ENCODE measurements at regions not wholly inside any gene's neighbourhood (a gene's known extent, or its start where the extent isn't known, plus 50 kb on each side); places are given as distances from the start of the nearest gene placed in this dataset.
A peak's percentile ranks its signal among the peaks of the same experiment; 100 is the strongest.

- Histone ChIP-seq H3K4me1 (ENCODE audit: low read length) (no peaks in the 10 kb centered on the region), H3K9ac (ENCODE audit: low read length) (no peak overlapping the region), H2AFZ (ENCODE audit: low read depth, low read length) (no peak overlapping the region), H3K79me2 (ENCODE audit: low read length) (no peaks in the 10 kb centered on the region), H3K4me2 (ENCODE audit: low read length) (no peak overlapping the region), H4K20me1 (ENCODE audit: insufficient read depth, low read length) (no peaks in the 10 kb centered on the region), H3K36me3 (replicated peaks; ENCODE audit: low read depth, low read length) (no peaks in the 10 kb centered on the region), H3K27ac (ENCODE audit: low read length) (no peak overlapping the region), H3K27me3 (ENCODE audit: low read depth, low read length) (no peaks in the 10 kb centered on the region), H3K9me3 (ENCODE audit: insufficient read depth, low read length) (no peaks in the 10 kb centered on the region), H3K4me3 (ENCODE audit: low read length) (no peak overlapping the region)
- TF ChIP-seq EZH2phosphoT487 (IDR thresholded peaks at IDR 0.05; ENCODE audit: low read depth) (no peak), CTCF (IDR thresholded peaks at IDR 0.05; ENCODE audit: low read depth, low read length) (no peak)
Measured at GRCh38 chr13:78319101-78319627, 284.2 kb downstream of the POU4F1 start.

GRCh38 chr13:78317030-78317429 lies 286.3 kb downstream of the POU4F1 start:
- Histone ChIP-seq H3K9ac (ENCODE audit: low read length) (no peak overlapping the region), H4K20me1 (ENCODE audit: insufficient read depth, low read length) (no peaks in the 10 kb centered on the region), H3K79me2 (ENCODE audit: low read length) (no peaks in the 10 kb centered on the region), H3K4me2 (ENCODE audit: low read length) (no peak overlapping the region), H3K27me3 (ENCODE audit: low read depth, low read length) (no peaks in the 10 kb centered on the region), H3K36me3 (replicated peaks; ENCODE audit: low read depth, low read length) (no peaks in the 10 kb centered on the region), H2AFZ (ENCODE audit: low read depth, low read length) (no peak overlapping the region), H3K27ac (ENCODE audit: low read length) (no peak overlapping the region), H3K9me3 (ENCODE audit: insufficient read depth, low read length) (no peaks in the 10 kb centered on the region), H3K4me3 (ENCODE audit: low read length) (no peak overlapping the region), H3K4me1 (ENCODE audit: low read length) (no peaks in the 10 kb centered on the region)
- peak; percentile 64 for TF ChIP-seq CTCF (IDR thresholded peaks at IDR 0.05; ENCODE audit: low read depth, low read length)
- TF ChIP-seq EZH2phosphoT487 (IDR thresholded peaks at IDR 0.05; ENCODE audit: low read depth): no peak

GRCh38 chr13:78309497-78310180 lies 293.7 kb downstream of the POU4F1 start:
- no peaks in the 10 kb centered on the region for H3K79me2 ChIP-seq (ENCODE audit: low read length)
- H3K9ac ChIP-seq (ENCODE audit: low read length): no peak overlapping the region
- no peaks in the 10 kb centered on the region for H3K9me3 ChIP-seq (ENCODE audit: insufficient read depth, low read length)
- no peak overlapping the region for H2AFZ ChIP-seq (ENCODE audit: low read depth, low read length)
- peaks cover 28% of the 10 kb centered on the region for H3K4me1 ChIP-seq (ENCODE audit: low read length)
- H3K4me2 ChIP-seq (ENCODE audit: low read length): peak overlapping the region; percentile 71
- no peaks in the 10 kb centered on the region for H3K36me3 ChIP-seq (replicated peaks; ENCODE audit: low read depth, low read length)
- no peaks in the 10 kb centered on the region for H4K20me1 ChIP-seq (ENCODE audit: insufficient read depth, low read length)
- H3K27ac ChIP-seq (ENCODE audit: low read length): no peak overlapping the region
- no peaks in the 10 kb centered on the region for H3K27me3 ChIP-seq (ENCODE audit: low read depth, low read length)
- H3K4me3 ChIP-seq (ENCODE audit: low read length): peak overlapping the region; percentile 54
- no peak for TF ChIP-seq CTCF (IDR thresholded peaks at IDR 0.05; ENCODE audit: low read depth, low read length)
- no peak for TF ChIP-seq EZH2phosphoT487 (IDR thresholded peaks at IDR 0.05; ENCODE audit: low read depth)

- H4K20me1 ChIP-seq (ENCODE audit: insufficient read depth, low read length): no peaks in the 10 kb centered on the region
- no peak overlapping the region for H2AFZ ChIP-seq (ENCODE audit: low read depth, low read length)
- no peaks in the 10 kb centered on the region for H3K36me3 ChIP-seq (replicated peaks; ENCODE audit: low read depth, low read length)
- TF ChIP-seq EZH2phosphoT487 (IDR thresholded peaks at IDR 0.05; ENCODE audit: low read depth) (no peak), CTCF (IDR thresholded peaks at IDR 0.05; ENCODE audit: low read depth, low read length) (no peak)
- H3K4me1 ChIP-seq (ENCODE audit: low read length): peaks cover 28% of the 10 kb centered on the region
- H3K27ac ChIP-seq (ENCODE audit: low read length): no peak overlapping the region
- H3K27me3 ChIP-seq (ENCODE audit: low read depth, low read length): no peaks in the 10 kb centered on the region
- no peak overlapping the region for H3K4me3 ChIP-seq (ENCODE audit: low read length)
- no peak overlapping the region for H3K9ac ChIP-seq (ENCODE audit: low read length)
- no peaks in the 10 kb centered on the region for H3K9me3 ChIP-seq (ENCODE audit: insufficient read depth, low read length)
- H3K4me2 ChIP-seq (ENCODE audit: low read length): no peak overlapping the region
- no peaks in the 10 kb centered on the region for H3K79me2 ChIP-seq (ENCODE audit: low read length)
Measured at GRCh38 chr13:78306519-78307206, 296.7 kb downstream of the POU4F1 start.
